Activated CD4-positive, alpha-beta T cell treated with anti-CD3 and anti-CD28 coated beads for 48 hours (primary cell): ENCODE measurements at regions not wholly inside any gene's neighbourhood (a gene's known extent, or its start where the extent isn't known, plus 50 kb on each side); places are given as distances from the start of the nearest gene placed in this dataset.

Source experiments
- DNase-seq: peaks from one replicate; pipeline ENCODE4 v3.0.0-alpha.2; 2020

GRCh38 chr4:130080872-130081451 is 985.0 kb downstream of the C4orf33 start:
- DNase-seq, result no peak

- no peak for DNase-seq
These were observed 994.5 kb downstream of the C4orf33 start for GRCh38 chr4:130090427-130090826.

GRCh38 chr4:130092187-130093015 is 996.4 kb downstream of the C4orf33 start:
- DNase-seq, result no peak

- DNase-seq, result no peak
These were observed 1003.2 kb downstream of the C4orf33 start for GRCh38 chr4:130099105-130099504.

GRCh38 chr4:130110189-130110588 is 1014.2 kb downstream of the C4orf33 start:
- no peak for DNase-seq

GRCh38 chr4:130110770-130111169 is 1014.8 kb downstream of the C4orf33 start:
- DNase-seq, result no peak

- DNase-seq, result no peak
These were observed 1028.1 kb downstream of the C4orf33 start for GRCh38 chr4:130124066-130124465.

GRCh38 chr4:130125467-130125866 is 1029.5 kb downstream of the C4orf33 start:
- no peak for DNase-seq

- no peak for DNase-seq
These were observed 1031.3 kb downstream of the C4orf33 start for GRCh38 chr4:130127297-130127696.

GRCh38 chr4:130131536-130131935 is 1035.6 kb downstream of the C4orf33 start:
- DNase-seq, result no peak

GRCh38 chr4:130141651-130142050 is 1045.7 kb downstream of the C4orf33 start:
- no peak for DNase-seq

- DNase-seq, result no peak
These were observed 1047.7 kb downstream of the C4orf33 start for GRCh38 chr4:130143656-130144055.

- no peak for DNase-seq
These were observed 1050.8 kb downstream of the C4orf33 start for GRCh38 chr4:130146773-130147172.

- DNase-seq, result no peak
These were observed 1051.7 kb downstream of the C4orf33 start for GRCh38 chr4:130147641-130148040.

- DNase-seq, result no peak
These were observed 1058.9 kb downstream of the C4orf33 start for GRCh38 chr4:130154901-130155300.

GRCh38 chr4:130163701-130164100 is 1067.7 kb downstream of the C4orf33 start:
- no peak for DNase-seq

GRCh38 chr4:130165381-130165780 is 1069.4 kb downstream of the C4orf33 start:
- no peak for DNase-seq

GRCh38 chr4:130172156-130172555 is 1076.2 kb downstream of the C4orf33 start:
- no peak for DNase-seq

- DNase-seq, result no peak
These were observed 1082.2 kb downstream of the C4orf33 start for GRCh38 chr4:130178106-130178505.

- DNase-seq, result no peak
These were observed 1087.1 kb downstream of the C4orf33 start for GRCh38 chr4:130183096-130183495.

GRCh38 chr4:130183766-130184165 is 1087.8 kb downstream of the C4orf33 start:
- DNase-seq, result no peak

- no peak for DNase-seq
These were observed 1089.2 kb downstream of the C4orf33 start for GRCh38 chr4:130185123-130185522.

- no peak for DNase-seq
These were observed 1091.0 kb downstream of the C4orf33 start for GRCh38 chr4:130186931-130187330.

GRCh38 chr4:130187587-130187986 is 1091.6 kb downstream of the C4orf33 start:
- DNase-seq, result no peak

- DNase-seq, result no peak
These were observed 1096.8 kb downstream of the C4orf33 start for GRCh38 chr4:130192787-130193186.
